GM13976 (cell line): ENCODE measurements at regions not wholly inside any gene's neighbourhood (a gene's known extent, or its start where the extent isn't known, plus 50 kb on each side); places are given as distances from the start of the nearest gene placed in this dataset.

Source experiments
- DNase-seq: peaks from one replicate; pipeline ENCODE4 v3.0.0; 2012; ENCODE audit warnings: low spot score
- in situ Hi-C: fragments of 300-500 bp; cut with MboI; formaldehyde crosslinking; loops from one replicate; pipeline ENCODE4 v1.12.0; 2022; ENCODE audit warnings: low sequenced_read_pairs, mixed read lengths, inconsistent platforms; ENCODE audit not compliant: unreplicated experiment
- TF ChIP-seq, protein P1 (sequence below): IDR thresholded peaks from 2 replicates; pipeline ENCODE4 v1.5.1; 2012; ENCODE audit warnings: borderline replicate concordance, mild to moderate bottlenecking; ENCODE audit not compliant: insufficient read depth; ENCODE audit errors: extremely low read depth, missing control alignments, control extremely low read depth

DNA sequence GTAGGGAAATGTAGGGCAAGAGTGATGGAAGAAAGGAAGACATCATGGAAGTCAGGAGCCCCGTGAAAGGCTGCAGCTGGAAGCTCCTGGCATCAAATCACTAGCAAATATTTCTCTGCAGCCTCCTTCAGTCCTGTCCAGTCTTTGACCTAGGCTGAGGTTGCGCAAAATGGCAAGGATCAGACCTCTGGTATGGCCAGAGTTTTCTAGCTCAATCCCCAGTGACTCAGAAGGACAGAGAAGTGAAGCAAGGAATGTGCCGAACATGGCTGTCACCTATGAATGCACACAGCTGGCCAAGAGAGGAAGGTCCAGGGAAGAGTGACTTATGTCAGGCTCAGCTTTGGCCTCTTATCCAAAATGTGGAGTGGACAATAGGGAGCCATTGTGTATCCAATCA lies 71.1 kb upstream of the PHOX2B start:
- in situ Hi-C loops, result no loop called here
- no peak for DNase-seq
- TF ChIP-seq, protein P1, sequence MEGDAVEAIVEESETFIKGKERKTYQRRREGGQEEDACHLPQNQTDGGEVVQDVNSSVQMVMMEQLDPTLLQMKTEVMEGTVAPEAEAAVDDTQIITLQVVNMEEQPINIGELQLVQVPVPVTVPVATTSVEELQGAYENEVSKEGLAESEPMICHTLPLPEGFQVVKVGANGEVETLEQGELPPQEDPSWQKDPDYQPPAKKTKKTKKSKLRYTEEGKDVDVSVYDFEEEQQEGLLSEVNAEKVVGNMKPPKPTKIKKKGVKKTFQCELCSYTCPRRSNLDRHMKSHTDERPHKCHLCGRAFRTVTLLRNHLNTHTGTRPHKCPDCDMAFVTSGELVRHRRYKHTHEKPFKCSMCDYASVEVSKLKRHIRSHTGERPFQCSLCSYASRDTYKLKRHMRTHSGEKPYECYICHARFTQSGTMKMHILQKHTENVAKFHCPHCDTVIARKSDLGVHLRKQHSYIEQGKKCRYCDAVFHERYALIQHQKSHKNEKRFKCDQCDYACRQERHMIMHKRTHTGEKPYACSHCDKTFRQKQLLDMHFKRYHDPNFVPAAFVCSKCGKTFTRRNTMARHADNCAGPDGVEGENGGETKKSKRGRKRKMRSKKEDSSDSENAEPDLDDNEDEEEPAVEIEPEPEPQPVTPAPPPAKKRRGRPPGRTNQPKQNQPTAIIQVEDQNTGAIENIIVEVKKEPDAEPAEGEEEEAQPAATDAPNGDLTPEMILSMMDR, result no peak

DNA sequence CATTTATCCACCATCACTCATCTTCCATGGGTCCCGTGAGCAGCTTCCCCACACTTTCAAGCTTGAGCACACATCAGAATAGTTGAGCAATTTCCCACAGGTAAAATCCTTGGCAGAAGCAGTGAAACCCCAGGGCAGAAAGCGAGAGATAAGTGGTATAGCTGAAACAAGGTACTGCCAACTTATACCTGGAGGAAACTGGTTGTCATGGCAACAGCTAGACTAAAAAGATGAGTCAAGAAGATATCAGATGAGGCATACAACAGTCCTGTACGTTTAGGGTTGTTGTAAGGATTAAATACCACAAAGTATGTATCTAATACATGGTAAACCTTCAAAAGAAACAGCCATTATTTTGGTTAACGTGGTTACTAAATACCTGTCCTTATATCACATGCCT lies 66.9 kb upstream of the PHOX2B start:
- TF ChIP-seq, protein P1, result no peak
- in situ Hi-C loops, result no loop called here
- no peak for DNase-seq

DNA sequence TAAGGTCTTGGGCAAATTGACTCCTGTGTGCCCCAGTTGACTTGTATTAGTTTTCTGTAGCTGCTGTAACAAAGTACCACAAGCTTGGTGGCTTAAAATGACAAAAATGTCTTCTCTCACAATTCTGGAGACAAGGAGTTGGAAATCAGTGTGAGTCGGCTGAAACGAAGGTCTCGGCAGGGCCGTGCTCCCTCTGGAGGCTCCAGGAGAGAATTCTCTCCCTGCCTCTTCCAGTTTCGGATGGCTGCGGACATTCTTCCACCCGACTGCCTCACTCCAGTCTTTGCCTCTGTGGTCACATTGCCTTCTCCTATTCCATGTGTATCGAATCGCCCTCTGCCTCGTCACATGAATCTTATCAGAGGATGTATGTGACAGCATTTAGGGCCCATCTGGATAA lies 66.0 kb upstream of the PHOX2B start:
- TF ChIP-seq, protein P1, result no peak
- no peak for DNase-seq
- in situ Hi-C loops, result no loop called here

DNA sequence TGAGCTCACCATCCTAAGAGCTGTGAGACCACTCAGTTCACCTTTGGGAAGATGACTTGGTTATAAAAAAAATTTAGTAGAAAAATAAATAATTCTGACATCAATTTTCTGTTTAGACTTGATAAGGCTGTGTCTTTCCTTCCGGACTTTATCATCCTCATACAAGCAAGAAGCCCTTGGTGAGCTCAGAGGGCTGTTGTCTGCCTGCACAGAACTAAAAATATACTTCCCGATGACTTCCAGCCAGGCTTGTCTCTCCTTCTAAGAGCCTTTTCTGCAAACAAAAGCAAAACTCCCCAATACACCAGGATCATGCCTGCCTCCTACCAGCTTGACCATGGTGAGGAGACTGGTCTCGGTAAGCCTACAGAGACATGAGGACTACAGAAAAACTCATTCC lies 58.3 kb upstream of the PHOX2B start:
- TF ChIP-seq, protein P1, result no peak
- in situ Hi-C loops, result no loop called here

DNA sequence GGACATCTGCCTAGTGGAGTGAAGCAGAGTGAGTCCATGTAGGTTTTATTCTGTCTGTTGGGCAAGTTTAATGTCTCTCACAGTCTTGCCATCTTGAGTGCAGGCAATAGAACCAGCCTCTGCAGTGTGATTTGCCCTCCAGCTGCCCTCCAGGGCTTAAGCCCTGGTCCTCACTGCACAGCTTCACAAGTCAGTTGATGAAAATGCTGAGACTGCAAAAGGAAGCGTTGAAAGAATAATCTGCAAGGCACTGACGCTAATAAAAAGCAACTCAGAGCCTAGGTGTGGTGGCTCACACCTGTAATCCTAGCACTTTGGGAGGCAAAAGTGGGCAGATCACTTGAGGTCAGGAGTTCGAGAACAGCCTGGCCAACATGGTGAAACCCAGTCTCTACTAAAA lies 54.1 kb upstream of the PHOX2B start:
- no peak for DNase-seq
- TF ChIP-seq, protein P1, result no peak
- in situ Hi-C loops, result no loop called here

More for the DNA sequence above, 58.3 kb upstream of the PHOX2B start:
- DNase-seq, result no peak

DNA sequence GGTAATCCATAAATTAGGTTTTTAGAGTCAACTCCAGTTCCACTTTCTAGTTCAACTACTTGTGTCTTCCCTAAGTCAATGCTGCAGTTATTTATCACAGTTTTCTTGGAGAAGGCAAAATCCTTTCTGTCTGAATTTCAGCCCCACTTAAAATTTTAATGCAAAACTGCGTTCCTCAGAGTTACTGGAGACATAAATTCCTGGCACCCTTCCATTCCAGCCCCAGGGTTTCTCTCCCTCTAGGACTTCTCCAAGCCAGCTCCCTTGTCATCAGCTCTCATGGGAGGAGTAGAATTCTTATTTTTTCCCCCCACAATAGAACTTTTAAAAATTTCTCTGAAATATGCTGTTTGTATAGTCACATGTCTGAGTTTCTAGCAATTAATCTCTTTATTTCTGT lies 50.6 kb upstream of the PHOX2B start:
- in situ Hi-C loops, result no loop called here
- TF ChIP-seq, protein P1, result no peak
- no peak for DNase-seq
